Activated B cell treated with CpG ODN at 0.5 μM for 24 hours (primary cell): ENCODE measurements at regions not wholly inside any gene's neighbourhood (a gene's known extent, or its start where the extent isn't known, plus 50 kb on each side); places are given as distances from the start of the nearest gene placed in this dataset.
"Not testable (repeated sequence)": the region's sequence is repeated elsewhere in the genome, so short reads cannot be mapped to it uniquely, and the experiment has no call there.

ENCODE experiments used
- ATAC-seq: fragments of 200-7000 bp; cut with Tn5 transposase; one replicate; pipeline ENCODE4 v1.10.0; 2021; ENCODE audit warnings: low read depth, mild to moderate bottlenecking, moderate library complexity
- CTCF ChIA-PET: fragments of 350-600 bp; sonication (Branson Sonifier 250); formaldehyde crosslinking; loops from one replicate; lab custom pipeline; 2021; ENCODE audit warnings: antibody characterized with exemption; lab: Charles Lee
- POLR2A ChIA-PET: fragments of 350-600 bp; sonication (Branson Sonifier 250); formaldehyde crosslinking; loops from one replicate; lab custom pipeline; 2021; ENCODE audit warnings: antibody characterized with exemption; lab: Charles Lee
- DNase-seq: peaks from one replicate; pipeline ENCODE4 v3.0.0; 2022
- H3K27ac Mint-ChIP-seq: one replicate; pipeline ENCODE4 v1.8.0; 2020; ENCODE audit warnings: mixed read lengths
- H3K27me3 Mint-ChIP-seq: one replicate; pipeline ENCODE4 v1.8.0; 2021; ENCODE audit warnings: mixed read lengths
- H3K36me3 Mint-ChIP-seq: one replicate; pipeline ENCODE4 v1.8.0; 2021; ENCODE audit warnings: low read depth, mixed read lengths
- H3K4me1 Mint-ChIP-seq: one replicate; pipeline ENCODE4 v1.8.0; 2021; ENCODE audit warnings: mixed read lengths
- H3K4me3 Mint-ChIP-seq: one replicate; pipeline ENCODE4 v1.8.0; 2020; ENCODE audit warnings: mild to moderate bottlenecking, mixed read lengths
- H3K9me3 Mint-ChIP-seq: one replicate; pipeline ENCODE4 v1.8.0; 2020; ENCODE audit warnings: mixed read lengths
- intact Hi-C: fragments of 100-400 bp; cut with micrococcal nuclease; formaldehyde crosslinking; loops from one replicate; pipeline ENCODE4 v1.15.1; 2024
- TF ChIP-seq, protein P1 (sequence below): fragments of 200-600 bp; IDR thresholded peaks from one replicate; pipeline ENCODE4 v1.8.0; 2022; ENCODE audit warnings: antibody characterized with exemption, mild to moderate bottlenecking

DNA sequence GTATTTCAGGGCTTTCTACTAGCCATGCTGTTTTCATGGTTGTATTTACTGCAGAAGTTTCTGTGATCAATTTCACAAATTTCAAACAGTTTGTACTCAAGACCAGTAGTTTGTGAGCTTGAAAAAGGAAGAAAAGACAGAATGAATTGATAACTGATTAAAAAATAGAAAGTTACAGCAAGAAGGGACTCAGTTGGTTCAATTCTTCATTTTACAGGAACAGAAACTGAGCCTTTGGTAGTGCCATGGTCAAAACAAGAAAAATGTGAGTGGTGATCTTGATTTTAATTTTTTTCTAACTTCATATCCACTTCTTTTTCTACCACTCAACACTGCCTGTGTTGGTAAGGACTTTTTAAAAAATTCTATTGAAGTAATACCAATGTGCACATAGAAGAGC lies 206.6 kb upstream of the NREP start:
- peaks cover 38% of the 10 kb centered on the region for H3K4me1 Mint-ChIP-seq
- CTCF ChIA-PET: no interaction called here
- no peak overlapping the region for H3K4me3 Mint-ChIP-seq
- DNase-seq: no peak
- no peaks in the 10 kb centered on the region for H3K36me3 Mint-ChIP-seq
- H3K27me3 Mint-ChIP-seq: no peaks in the 10 kb centered on the region
- H3K27ac Mint-ChIP-seq: no peak overlapping the region
- TF ChIP-seq, protein P1, sequence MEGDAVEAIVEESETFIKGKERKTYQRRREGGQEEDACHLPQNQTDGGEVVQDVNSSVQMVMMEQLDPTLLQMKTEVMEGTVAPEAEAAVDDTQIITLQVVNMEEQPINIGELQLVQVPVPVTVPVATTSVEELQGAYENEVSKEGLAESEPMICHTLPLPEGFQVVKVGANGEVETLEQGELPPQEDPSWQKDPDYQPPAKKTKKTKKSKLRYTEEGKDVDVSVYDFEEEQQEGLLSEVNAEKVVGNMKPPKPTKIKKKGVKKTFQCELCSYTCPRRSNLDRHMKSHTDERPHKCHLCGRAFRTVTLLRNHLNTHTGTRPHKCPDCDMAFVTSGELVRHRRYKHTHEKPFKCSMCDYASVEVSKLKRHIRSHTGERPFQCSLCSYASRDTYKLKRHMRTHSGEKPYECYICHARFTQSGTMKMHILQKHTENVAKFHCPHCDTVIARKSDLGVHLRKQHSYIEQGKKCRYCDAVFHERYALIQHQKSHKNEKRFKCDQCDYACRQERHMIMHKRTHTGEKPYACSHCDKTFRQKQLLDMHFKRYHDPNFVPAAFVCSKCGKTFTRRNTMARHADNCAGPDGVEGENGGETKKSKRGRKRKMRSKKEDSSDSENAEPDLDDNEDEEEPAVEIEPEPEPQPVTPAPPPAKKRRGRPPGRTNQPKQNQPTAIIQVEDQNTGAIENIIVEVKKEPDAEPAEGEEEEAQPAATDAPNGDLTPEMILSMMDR: no peak
- H3K9me3 Mint-ChIP-seq: no peaks in the 10 kb centered on the region
- intact Hi-C loops: no loop called here
- POLR2A ChIA-PET: no interaction called here
- no peak for ATAC-seq

DNA sequence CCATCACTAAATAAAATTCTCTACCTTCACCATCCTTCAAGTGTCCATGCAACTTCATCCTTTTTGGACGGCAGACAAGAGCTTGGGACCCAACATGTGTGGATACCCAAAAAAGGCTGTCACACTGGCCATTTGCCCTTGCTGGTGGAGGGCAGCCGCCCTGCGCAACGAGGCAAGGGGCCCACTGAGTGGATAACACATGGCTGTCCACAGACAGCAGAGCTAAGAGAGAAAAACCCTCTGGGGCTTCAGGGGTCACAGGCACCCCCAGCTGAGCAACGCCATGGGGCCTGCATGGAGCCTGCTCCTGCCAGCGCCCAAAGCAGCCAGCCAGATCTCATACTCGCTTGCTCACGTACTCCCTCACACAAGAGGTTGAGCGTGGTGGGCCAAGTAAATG lies 205.9 kb upstream of the NREP start:
- intact Hi-C loops: no loop called here

DNA sequence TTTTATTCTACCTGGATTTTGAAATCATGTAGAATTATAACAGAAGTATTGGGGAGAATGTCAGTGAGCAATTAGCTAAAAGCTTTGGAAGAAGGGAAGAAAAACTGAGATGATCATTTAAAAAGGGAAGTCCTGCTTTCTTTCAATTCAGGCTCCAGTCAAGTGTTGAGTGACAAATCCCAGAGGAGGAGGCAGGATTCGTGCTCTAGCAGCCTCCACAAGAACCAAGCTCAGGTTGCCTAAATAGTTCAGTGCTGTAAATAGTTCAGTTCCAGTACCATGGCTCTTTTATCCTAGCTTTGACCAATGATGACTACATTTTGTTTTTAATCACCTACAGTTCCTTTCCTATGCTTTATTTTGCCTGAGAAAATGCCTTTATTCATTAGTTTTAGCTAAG lies 204.9 kb upstream of the NREP start:
- TF ChIP-seq, protein P1: no peak
- DNase-seq (no peak), ATAC-seq (no peak)
- intact Hi-C loops: no loop called here
- ChIA-PET CTCF (no interaction called here), POLR2A (no interaction called here)
- H3K27me3 Mint-ChIP-seq: no peaks in the 10 kb centered on the region
- H3K36me3 Mint-ChIP-seq: no peaks in the 10 kb centered on the region
- no peaks in the 10 kb centered on the region for H3K9me3 Mint-ChIP-seq
- no peak overlapping the region for H3K27ac Mint-ChIP-seq
- H3K4me1 Mint-ChIP-seq: peaks cover 36% of the 10 kb centered on the region
- H3K4me3 Mint-ChIP-seq: no peak overlapping the region

More for the DNA sequence above, 205.9 kb upstream of the NREP start:
- ChIA-PET CTCF (no interaction called here), POLR2A (no interaction called here)
- no peak for ATAC-seq
- Mint-ChIP-seq H3K4me1 (peaks cover 38% of the 10 kb centered on the region), H3K27ac (no peak overlapping the region), H3K36me3 (no peaks in the 10 kb centered on the region), H3K27me3 (no peaks in the 10 kb centered on the region), H3K9me3 (no peaks in the 10 kb centered on the region), H3K4me3 (no peak overlapping the region)
- TF ChIP-seq, protein P1: no peak
- DNase-seq: no peak

DNA sequence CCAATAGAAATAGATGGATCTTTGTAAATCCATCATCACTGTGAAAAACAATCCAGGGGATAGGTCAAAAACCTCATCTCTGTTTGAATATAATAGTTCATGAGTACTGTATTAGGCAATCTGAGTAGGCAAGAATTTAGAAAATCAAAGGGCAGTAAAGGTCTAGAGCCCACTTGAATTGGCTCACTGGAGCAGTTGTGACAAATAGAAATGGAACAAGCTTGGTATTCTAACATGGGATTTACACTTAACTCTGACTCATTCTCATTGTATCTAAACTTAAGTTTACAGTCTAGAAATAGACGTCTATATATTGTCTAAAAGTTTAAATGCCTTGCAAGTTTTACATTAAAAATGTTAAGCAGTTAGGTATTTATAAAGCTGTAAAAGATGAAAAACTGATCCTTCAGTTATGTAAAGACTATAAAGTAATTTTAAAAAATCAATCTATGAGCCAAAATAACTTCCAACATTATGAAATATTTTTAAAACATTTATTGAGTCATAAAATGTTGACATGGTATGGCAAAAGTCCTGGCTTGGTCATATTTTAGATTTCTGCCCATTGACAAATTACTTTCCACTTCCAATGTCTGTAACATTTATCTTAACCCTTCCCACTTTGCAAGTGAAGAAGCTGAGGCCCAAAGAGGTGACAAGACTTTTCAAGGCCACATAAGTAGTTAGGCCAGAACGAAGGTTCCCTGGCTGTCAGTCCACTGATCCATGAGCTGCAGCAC lies 203.7 kb upstream of the NREP start:
- intact Hi-C loops: no loop called here
- DNase-seq: no peak
- TF ChIP-seq, protein P1: no peak
- Mint-ChIP-seq H3K4me3 (no peak overlapping the region), H3K9me3 (no peaks in the 10 kb centered on the region), H3K36me3 (no peaks in the 10 kb centered on the region), H3K27ac (no peak overlapping the region), H3K4me1 (peaks cover 25% of the 10 kb centered on the region), H3K27me3 (no peaks in the 10 kb centered on the region)
- ChIA-PET POLR2A (interaction anchor here (1.2 kb wide), 1 partner anchor 203 kb away, joined by 3 read pairs; no protein-coding TSS in a partner anchor), CTCF (no interaction called here)
- no peak for ATAC-seq

DNA sequence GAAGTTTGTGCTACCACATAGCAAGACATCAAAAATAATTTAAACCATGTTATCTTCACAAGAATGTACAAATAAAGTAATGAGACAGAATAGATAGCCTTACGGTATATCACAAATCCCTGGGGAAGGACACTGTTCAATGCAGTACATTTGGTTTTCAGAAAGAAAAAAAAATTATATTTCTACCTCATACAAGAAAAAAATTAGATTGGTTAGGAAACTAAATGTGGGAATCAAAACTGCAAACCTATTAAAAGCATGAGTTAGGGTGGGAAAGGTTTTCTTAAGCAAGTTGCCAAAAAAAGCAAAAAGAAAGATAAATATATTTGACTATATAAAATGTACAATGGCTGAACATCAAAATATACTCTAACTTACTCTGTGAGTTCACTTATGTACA lies 201.9 kb upstream of the NREP start:
- Mint-ChIP-seq H3K9me3 (no peaks in the 10 kb centered on the region), H3K36me3 (no peaks in the 10 kb centered on the region), H3K27me3 (no peaks in the 10 kb centered on the region), H3K4me1 (peaks cover 39% of the 10 kb centered on the region), H3K27ac (no peak overlapping the region), H3K4me3 (no peak overlapping the region)
- TF ChIP-seq, protein P1: no peak
- DNase-seq (no peak), ATAC-seq (no peak)
- intact Hi-C loops: no loop called here
- ChIA-PET CTCF (no interaction called here), POLR2A (no interaction called here)

DNA sequence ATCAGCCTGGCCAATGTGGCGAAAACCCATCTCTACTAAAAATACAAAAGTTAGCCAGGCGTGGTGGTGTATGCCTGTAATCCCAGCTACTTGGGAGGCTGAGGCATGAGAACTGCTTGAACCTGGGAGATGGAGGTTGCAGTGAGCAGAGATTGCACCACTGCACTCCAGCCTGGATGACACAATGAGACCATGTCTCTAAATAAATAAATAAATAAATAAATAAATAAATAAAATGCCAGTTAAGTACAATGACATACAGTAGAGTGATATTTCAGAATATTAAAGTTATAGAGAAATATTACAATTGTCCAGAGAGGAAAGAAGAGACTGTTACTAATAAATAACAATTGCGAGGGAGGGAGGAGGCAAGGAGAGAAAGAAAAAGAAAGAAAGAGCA lies 199.8 kb upstream of the NREP start:
- CTCF ChIA-PET, H3K4me3 Mint-ChIP-seq, intact Hi-C loops: not testable (repeated sequence)

More for the DNA sequence above, 199.8 kb upstream of the NREP start:
- H3K9me3 Mint-ChIP-seq, POLR2A ChIA-PET, DNase-seq, H3K36me3 Mint-ChIP-seq, ATAC-seq, H3K27me3 Mint-ChIP-seq, H3K27ac Mint-ChIP-seq: not testable (repeated sequence)
- H3K4me1 Mint-ChIP-seq: peaks cover 28% of the 10 kb centered on the region
